Mesenchymal stem cell (in vitro differentiated cells and primary cell): ENCODE measurements at regions not wholly inside any gene's neighbourhood (a gene's known extent, or its start where the extent isn't known, plus 50 kb on each side); places are given as distances from the start of the nearest gene placed in this dataset.

Experiments used
- DNase-seq: peaks from one replicate; pipeline ENCODE4 v3.0.0-alpha.2; 2013
- H2AFZ ChIP-seq: one replicate; pipeline ENCODE4 v1.6.1; 2013; ENCODE audit warnings: low read depth, mild to moderate bottlenecking, control low read depth, inconsistent platforms, low read length, moderate library complexity
- H2AK5ac ChIP-seq: 2 replicates; pipeline ENCODE4 v1.6.1; 2013; ENCODE audit warnings: low read length, moderate library complexity, mild to moderate bottlenecking, inconsistent platforms; ENCODE audit not compliant: severe bottlenecking
- H2BK120ac ChIP-seq: one replicate; pipeline ENCODE4 v1.6.1; 2013; ENCODE audit warnings: low read depth, mild to moderate bottlenecking, inconsistent platforms, low read length, moderate library complexity
- H2BK12ac ChIP-seq, 2 experiments: one replicate each; pipeline ENCODE4 v1.6.1; 2013; ENCODE audit warnings: inconsistent platforms in 2 of 2, low read length in 2 of 2, mild to moderate bottlenecking in 2 of 2, moderate library complexity in 2 of 2, control low read depth in 1 of 2
- H2BK15ac ChIP-seq: one replicate; pipeline ENCODE4 v1.6.1; 2013; ENCODE audit warnings: mild to moderate bottlenecking, low read depth, inconsistent platforms; ENCODE audit not compliant: poor library complexity, severe bottlenecking
- H2BK5ac ChIP-seq: 2 replicates; pipeline ENCODE4 v1.6.1; 2013; ENCODE audit warnings: low read depth, mild to moderate bottlenecking, low read length, control low read depth, inconsistent platforms; ENCODE audit not compliant: poor library complexity, severe bottlenecking
- H3K14ac ChIP-seq, 2 experiments: one replicate each; pipeline ENCODE4 v1.6.1; 2013; ENCODE audit warnings: inconsistent platforms in 2 of 2, low read length in 2 of 2, control low read depth in 1 of 2, mild to moderate bottlenecking in 1 of 2, moderate library complexity in 1 of 2
- H3K18ac ChIP-seq, 2 experiments: one replicate each; pipeline ENCODE4 v1.6.1; 2013; ENCODE audit warnings: inconsistent platforms in 2 of 2, low read length in 2 of 2, control low read depth in 1 of 2, low read depth in 1 of 2, mild to moderate bottlenecking in 1 of 2
- H3K23ac ChIP-seq, 2 experiments: one replicate each; pipeline ENCODE4 v1.6.1; 2013; ENCODE audit warnings: inconsistent platforms in 2 of 2, low read length in 2 of 2, mild to moderate bottlenecking in 2 of 2, moderate library complexity in 2 of 2, control low read depth in 1 of 2
- H3K27ac ChIP-seq: 2 replicates; pipeline ENCODE4 v1.5.1; 2013; ENCODE audit warnings: mild to moderate bottlenecking, moderate library complexity, low read length, control low read depth, inconsistent platforms; ENCODE audit not compliant: poor library complexity, severe bottlenecking
- H3K27me3 ChIP-seq, 2 experiments: 2 replicates each; pipeline versions ENCODE4 v1.6.1 to v1.7.0; 2013; ENCODE audit warnings: low read length in 2 of 2, mild to moderate bottlenecking in 2 of 2, moderate library complexity in 2 of 2, control low read depth in 1 of 2, inconsistent platforms in 1 of 2; ENCODE audit not compliant: control insufficient read depth in 1 of 2, insufficient read depth in 1 of 2
- H3K36me3 ChIP-seq, 2 experiments: 2 replicates each; pipeline versions ENCODE4 v1.6.1 to v1.7.0; 2013; ENCODE audit warnings: low read length in 2 of 2, control low read depth in 1 of 2, inconsistent platforms in 1 of 2, low read depth in 1 of 2, mild to moderate bottlenecking in 1 of 2; ENCODE audit not compliant: insufficient read depth in 2 of 2, control insufficient read depth in 1 of 2
- H3K4ac ChIP-seq, 2 experiments: one replicate each; pipeline ENCODE4 v1.6.1; 2013; ENCODE audit warnings: inconsistent platforms in 2 of 2, low read length in 2 of 2, mild to moderate bottlenecking in 2 of 2, moderate library complexity in 2 of 2, control low read depth in 1 of 2, low read depth in 1 of 2
- H3K4me1 ChIP-seq: 2 replicates; pipeline ENCODE4 v1.6.1; 2013; ENCODE audit warnings: low read depth, low read length, control low read depth; ENCODE audit not compliant: control insufficient read depth, insufficient read depth
- H3K4me2 ChIP-seq: 2 replicates; pipeline ENCODE4 v1.6.1; 2013; ENCODE audit warnings: low read length, mild to moderate bottlenecking, inconsistent platforms; ENCODE audit not compliant: poor library complexity, severe bottlenecking
- H3K4me3 ChIP-seq, 2 experiments: 2 replicates each; pipeline versions ENCODE4 v1.5.1 to v1.7.0; 2013; ENCODE audit warnings: low read length in 2 of 2, mild to moderate bottlenecking in 2 of 2, control low read depth in 1 of 2, low read depth in 1 of 2; ENCODE audit not compliant: insufficient read depth in 1 of 2
- H3K79me1 ChIP-seq: replicated peaks from 2 replicates; pipeline ENCODE4 v1.6.1; 2013; ENCODE audit warnings: mild to moderate bottlenecking, control low read depth, low read length, inconsistent platforms; ENCODE audit not compliant: poor library complexity, severe bottlenecking
- H3K9ac ChIP-seq: 2 replicates; pipeline ENCODE4 v1.7.0; 2013; ENCODE audit warnings: mild to moderate bottlenecking, low read length, moderate library complexity
- H3K9me3 ChIP-seq: 2 replicates; pipeline ENCODE4 v1.7.0; 2013; ENCODE audit warnings: mild to moderate bottlenecking, low read length; ENCODE audit not compliant: control insufficient read depth
- H4K8ac ChIP-seq: one replicate; pipeline ENCODE4 v1.6.1; 2013; ENCODE audit warnings: inconsistent platforms, mild to moderate bottlenecking, low read length, moderate library complexity
- H4K91ac ChIP-seq: one replicate; pipeline ENCODE4 v1.6.1; 2013; ENCODE audit warnings: mild to moderate bottlenecking, low read length, inconsistent platforms
- WGBS: methylation state at CpG from one replicate; pipeline ENCODE4 v1.1.7; 2013; ENCODE audit warnings: mixed read lengths; 5-methylcytosine and 5-hydroxymethylcytosine counted together

- Histone ChIP-seq H3K4me3 (no peak overlapping the region), H2BK5ac (no peak overlapping the region), H2BK15ac (no peak overlapping the region), H3K23ac (no peak overlapping the region), H4K91ac (no peak overlapping the region), H4K8ac (no peak overlapping the region), H3K4me1 (no peaks in the 10 kb centered on the region), H3K18ac (no peak overlapping the region), H2BK120ac (no peak overlapping the region), H3K14ac (no peak overlapping the region), H2AFZ (no peak overlapping the region), H2AK5ac (no peak overlapping the region), H3K79me1 (no peaks in the 10 kb centered on the region), H3K9me3 (no peaks in the 10 kb centered on the region), H3K27ac (no peak overlapping the region), H3K36me3 (no peaks in the 10 kb centered on the region), H3K4me2 (no peak overlapping the region), H3K27me3 (no peaks in the 10 kb centered on the region), H3K4ac (no peak overlapping the region), H3K9ac (no peak overlapping the region), H2BK12ac (no peak overlapping the region)
- no peak for DNase-seq
- 96% methylated on average over 4 of the region's 6 CpGs for WGBS
Observed at GRCh38 chr6:93524671-93525451, 105.5 kb upstream of the EPHA7 start.

DNA sequence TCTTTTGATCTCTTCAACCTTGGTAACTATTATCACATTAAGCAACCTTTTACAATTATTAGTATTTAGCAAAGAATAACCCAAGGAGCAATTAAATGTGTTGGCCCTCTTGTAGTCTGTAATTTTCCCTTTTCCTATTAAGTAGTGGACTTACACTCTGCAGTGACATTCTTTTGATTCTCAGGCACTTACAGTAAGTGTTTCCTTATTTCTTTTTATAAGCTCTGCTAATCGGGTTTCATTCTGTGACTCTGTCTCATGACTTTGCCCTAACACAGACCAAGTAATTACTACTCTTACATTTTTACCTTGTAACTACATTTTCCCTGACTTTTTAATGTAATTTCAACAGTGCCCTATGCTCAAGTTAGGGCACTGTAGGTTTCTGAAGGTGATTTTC lies 104.0 kb upstream of the EPHA7 start:
- Histone ChIP-seq H3K79me1 (no peaks in the 10 kb centered on the region), H3K4me3 (no peak overlapping the region), H3K36me3 (no peaks in the 10 kb centered on the region), H3K4me1 (no peaks in the 10 kb centered on the region), H2BK120ac (no peak overlapping the region), H4K8ac (no peak overlapping the region), H3K23ac (no peak overlapping the region), H2AK5ac (no peak overlapping the region), H2AFZ (no peak overlapping the region), H3K4ac (no peak overlapping the region), H3K9me3 (no peaks in the 10 kb centered on the region), H3K14ac (no peak overlapping the region), H3K4me2 (no peak overlapping the region), H3K27ac (no peak overlapping the region), H4K91ac (no peak overlapping the region), H2BK12ac (no peak overlapping the region), H3K18ac (no peak overlapping the region), H2BK5ac (no peak overlapping the region), H2BK15ac (no peak overlapping the region), H3K27me3 (no peaks in the 10 kb centered on the region), H3K9ac (no peak overlapping the region)
- no peak for DNase-seq
- WGBS = 100% methylated on average over 1 of the region's 1 CpG

DNA sequence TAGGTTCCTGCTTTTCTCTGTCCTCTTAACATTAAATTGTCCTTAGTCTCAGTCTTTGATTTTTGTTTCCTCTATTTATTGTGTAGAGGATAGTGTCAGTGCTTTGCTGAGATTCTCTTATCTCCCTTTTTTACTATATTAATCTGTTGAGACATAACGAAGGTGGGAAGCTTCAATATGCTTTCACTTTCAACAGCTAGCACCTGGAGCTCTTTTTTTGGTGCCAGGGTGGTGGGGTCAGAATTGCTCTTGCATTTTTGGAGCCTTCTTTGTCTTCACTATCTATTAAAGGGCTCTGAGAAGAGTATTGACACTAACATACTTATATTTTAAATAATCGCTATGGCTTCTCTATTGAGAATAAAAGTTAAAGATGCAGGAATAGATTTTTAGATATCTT lies 97.1 kb upstream of the EPHA7 start:
- Histone ChIP-seq H3K4me1 (no peaks in the 10 kb centered on the region), H3K9ac (no peak overlapping the region)
- no CpG with 5 or more reads among the region's 2 CpGs for WGBS

DNA sequence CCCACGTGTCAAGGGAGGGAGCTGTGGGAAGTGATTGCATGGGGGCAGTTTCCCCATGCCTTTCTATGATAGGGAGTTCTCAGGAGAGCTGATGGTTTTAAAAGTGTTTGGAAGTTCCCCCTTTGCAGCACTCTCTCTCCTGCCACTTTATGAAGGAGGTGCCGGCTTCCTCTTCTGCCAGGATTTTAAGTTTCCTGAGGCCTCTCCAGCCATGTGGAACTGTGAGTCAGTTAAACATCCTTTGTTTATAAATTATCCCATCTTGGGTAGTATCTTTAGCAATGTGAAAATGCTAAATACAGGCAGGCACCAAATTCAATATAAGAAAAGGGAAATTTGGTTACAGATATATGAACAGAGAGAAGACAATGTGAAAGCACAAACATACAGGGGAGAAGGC lies 96.4 kb upstream of the EPHA7 start:
- no peak overlapping the region for H3K18ac ChIP-seq
- peak; percentile 21 for DNase-seq
- no peaks in the 10 kb centered on the region for H3K9me3 ChIP-seq
- H4K8ac ChIP-seq = no peak overlapping the region
- H2BK120ac ChIP-seq = no peak overlapping the region
- H3K36me3 ChIP-seq = no peaks in the 10 kb centered on the region
- WGBS = no CpG with 5 or more reads among the region's 2 CpGs
- H2AFZ ChIP-seq = no peak overlapping the region
- H3K4me3 ChIP-seq = no peak overlapping the region
- no peak overlapping the region for H3K14ac ChIP-seq
- no peak overlapping the region for H2AK5ac ChIP-seq
- no peak overlapping the region for H2BK12ac ChIP-seq
- no peaks in the 10 kb centered on the region for H3K27me3 ChIP-seq
- no peak overlapping the region for H3K4ac ChIP-seq
- H3K9ac ChIP-seq = no peak overlapping the region
- H3K4me1 ChIP-seq = no peaks in the 10 kb centered on the region
- no peaks in the 10 kb centered on the region for H3K79me1 ChIP-seq
- H3K23ac ChIP-seq = no peak overlapping the region
- no peak overlapping the region for H4K91ac ChIP-seq
- H2BK5ac ChIP-seq = no peak overlapping the region
- no peak overlapping the region for H3K4me2 ChIP-seq
- no peak overlapping the region for H2BK15ac ChIP-seq
- H3K27ac ChIP-seq = peak overlapping the region; percentile 53

More for the DNA sequence above, 97.1 kb upstream of the EPHA7 start:
- H4K91ac ChIP-seq = no peak overlapping the region
- H3K18ac ChIP-seq = no peak overlapping the region
- H3K36me3 ChIP-seq = no peaks in the 10 kb centered on the region
- no peak overlapping the region for H3K4me2 ChIP-seq
- no peak overlapping the region for H3K14ac ChIP-seq
- no peak overlapping the region for H2BK120ac ChIP-seq
- no peak for DNase-seq
- no peaks in the 10 kb centered on the region for H3K27me3 ChIP-seq
- H3K23ac ChIP-seq = no peak overlapping the region
- H2BK12ac ChIP-seq = no peak overlapping the region
- no peak overlapping the region for H3K4me3 ChIP-seq
- no peak overlapping the region for H3K4ac ChIP-seq
- H2BK15ac ChIP-seq = no peak overlapping the region
- no peaks in the 10 kb centered on the region for H3K79me1 ChIP-seq
- H3K9me3 ChIP-seq = no peaks in the 10 kb centered on the region
- no peak overlapping the region for H3K27ac ChIP-seq
- no peak overlapping the region for H2AK5ac ChIP-seq
- H2AFZ ChIP-seq = no peak overlapping the region
- no peak overlapping the region for H2BK5ac ChIP-seq
- no peak overlapping the region for H4K8ac ChIP-seq
